IMR-90 (cell line): ENCODE measurements at regions not wholly inside any gene's neighbourhood (a gene's known extent, or its start where the extent isn't known, plus 50 kb on each side); places are given as distances from the start of the nearest gene placed in this dataset.

Experiments
- ATAC-seq: fragments of 200-7000 bp; cut with Tn5 transposase; 2 replicates; pipeline ENCODE4 v1.9.1; 2020; ENCODE audit warnings: low read depth, mild to moderate bottlenecking, moderate library complexity
- BruUV-seq: library from RNA; stranded (reverse); fragments of 400-500 nt; replicated peaks from 2 replicates; lab custom pipeline; 2021; lab: Mats Ljungman, UMichigan
- CTCF ChIA-PET: fragments of 300-600 bp; formaldehyde crosslinking; extraction: SDS; loops from one replicate; lab custom pipeline; 2021; ENCODE audit warnings: antibody characterized with exemption; lab: Yijun Ruan, JAX
- POLR2A ChIA-PET: fragments of 300-600 bp; sonication (Branson Sonifier 250); formaldehyde crosslinking; loops from one replicate; lab custom pipeline; 2022; ENCODE audit warnings: antibody characterized with exemption; ENCODE audit not compliant: unreplicated experiment; lab: Charles Lee
- DNase-seq: peaks from one replicate; pipeline ENCODE4 v3.0.0; 2013
- H2AFZ ChIP-seq: replicated peaks from 2 replicates; pipeline ENCODE3; 2013; ENCODE audit warnings: low read length, mild to moderate bottlenecking; ENCODE audit not compliant: poor library complexity
- H2AK5ac ChIP-seq: 2 replicates; pipeline ENCODE4 v1.6.1; 2013; ENCODE audit warnings: low read depth, low read length, inconsistent platforms
- H2AK9ac ChIP-seq: replicated peaks from 2 replicates; pipeline ENCODE3; 2013; ENCODE audit warnings: mild to moderate bottlenecking, low read depth, low read length, moderate library complexity; ENCODE audit not compliant: poor library complexity
- H2BK120ac ChIP-seq: 2 replicates; pipeline ENCODE4 v1.6.1; 2013; ENCODE audit warnings: low read depth, low read length, inconsistent platforms
- H2BK15ac ChIP-seq: 3 replicates; pipeline ENCODE4 v1.6.1; 2013; ENCODE audit warnings: low read depth, low read length, inconsistent platforms
- H2BK20ac ChIP-seq: 2 replicates; pipeline ENCODE4 v1.6.1; 2013; ENCODE audit warnings: low read depth, mild to moderate bottlenecking, inconsistent platforms, low read length, moderate library complexity
- H2BK5ac ChIP-seq: 2 replicates; pipeline ENCODE4 v1.6.1; 2013; ENCODE audit warnings: mild to moderate bottlenecking, low read depth, low read length, inconsistent platforms; ENCODE audit not compliant: poor library complexity, severe bottlenecking
- H3K14ac ChIP-seq: replicated peaks from 2 replicates; pipeline ENCODE4 v1.6.1; 2013; ENCODE audit warnings: low read depth, low read length, inconsistent platforms
- H3K18ac ChIP-seq: 2 replicates; pipeline ENCODE4 v1.6.1; 2013; ENCODE audit warnings: low read depth, low read length, control low read depth
- H3K23ac ChIP-seq: 2 replicates; pipeline ENCODE4 v1.6.1; 2013; ENCODE audit warnings: low read depth, low read length, inconsistent platforms
- H3K27ac ChIP-seq: 2 replicates; pipeline ENCODE4 v1.5.1; 2013; ENCODE audit warnings: mild to moderate bottlenecking, control low read depth, low read length; ENCODE audit not compliant: insufficient read depth
- H3K27me3 ChIP-seq: 2 replicates; pipeline ENCODE4 v1.6.1; 2013; ENCODE audit warnings: low read length; ENCODE audit not compliant: control insufficient read depth, insufficient read depth
- H3K36me3 ChIP-seq: 2 replicates; pipeline ENCODE4 v1.6.1; 2013; ENCODE audit warnings: low read length, mixed read lengths; ENCODE audit not compliant: control insufficient read depth, insufficient read depth
- H3K4ac ChIP-seq: 2 replicates; pipeline ENCODE4 v1.6.1; 2013; ENCODE audit warnings: low read depth, low read length, inconsistent platforms
- H3K4me1 ChIP-seq: 2 replicates; pipeline ENCODE4 v1.6.1; 2013; ENCODE audit warnings: low read length, mixed read lengths; ENCODE audit not compliant: control insufficient read depth, insufficient read depth
- H3K4me2 ChIP-seq: 2 replicates; pipeline ENCODE4 v1.6.1; 2013; ENCODE audit warnings: low read depth, mild to moderate bottlenecking, control low read depth, low read length, moderate library complexity
- H3K4me3 ChIP-seq: 2 replicates; pipeline ENCODE4 v1.5.1; 2013; ENCODE audit warnings: low read depth, mild to moderate bottlenecking, control low read depth, low read length, moderate library complexity; ENCODE audit not compliant: insufficient read depth
- H3K56ac ChIP-seq: 2 replicates; pipeline ENCODE4 v1.6.1; 2013; ENCODE audit warnings: low read length, inconsistent platforms; ENCODE audit not compliant: insufficient read depth; ENCODE audit errors: extremely low read depth
- H3K79me1 ChIP-seq, 2 experiments: 2 replicates each; pipeline ENCODE4 v1.6.1; 2013; ENCODE audit warnings: low read length in 2 of 2, inconsistent platforms in 1 of 2, low read depth in 1 of 2
- H3K9ac ChIP-seq: 2 replicates; pipeline ENCODE4 v1.6.1; 2013; ENCODE audit warnings: low read depth, low read length, control low read depth
- H3K9me1 ChIP-seq: 2 replicates; pipeline ENCODE4 v1.6.1; 2013; ENCODE audit warnings: low read length, inconsistent platforms; ENCODE audit not compliant: insufficient read depth
- H3K9me3 ChIP-seq: 2 replicates; pipeline ENCODE4 v1.6.1; 2013; ENCODE audit warnings: low read length; ENCODE audit not compliant: control insufficient read depth, insufficient read depth
- H4K20me1 ChIP-seq: 2 replicates; pipeline ENCODE4 v1.6.1; 2013; ENCODE audit warnings: low read length, inconsistent platforms; ENCODE audit not compliant: insufficient read depth
- H4K5ac ChIP-seq: 2 replicates; pipeline ENCODE4 v1.6.1; 2013; ENCODE audit warnings: mild to moderate bottlenecking, low read depth, low read length, control low read depth
- H4K8ac ChIP-seq, 2 experiments: 2 replicates each; pipeline ENCODE4 v1.6.1; 2013; ENCODE audit warnings: low read depth in 2 of 2, low read length in 2 of 2, control low read depth in 1 of 2, inconsistent platforms in 1 of 2
- H4K91ac ChIP-seq: 2 replicates; pipeline ENCODE4 v1.6.1; 2013; ENCODE audit warnings: low read depth, low read length, inconsistent platforms; ENCODE audit not compliant: insufficient read depth
- BHLHE40 ChIP-seq: fragments of 150-350 bp; IDR thresholded peaks from 2 replicates; pipeline ENCODE4 v1.6.1; 2016; ENCODE audit warnings: mild to moderate bottlenecking, low read depth, low read length
- CEBPB ChIP-seq: IDR thresholded peaks from 2 replicates; pipeline ENCODE4 v1.6.1; 2012; ENCODE audit warnings: low read depth, low read length, improper control_type of control experiment
- CHD1 ChIP-seq: IDR thresholded peaks from 2 replicates; pipeline ENCODE4 v1.6.1; 2012; ENCODE audit warnings: low read depth, low read length, improper control_type of control experiment
- FOS ChIP-seq: fragments of 150-350 bp; IDR thresholded peaks from 2 replicates; pipeline ENCODE4 v1.6.1; 2016; ENCODE audit warnings: low read depth, low read length
- MAFK ChIP-seq: IDR thresholded peaks from 2 replicates; pipeline ENCODE4 v1.6.1; 2012; ENCODE audit warnings: low read depth, low read length, improper control_type of control experiment
- MAZ ChIP-seq: IDR thresholded peaks from 2 replicates; pipeline ENCODE4 v1.6.1; 2012; ENCODE audit warnings: low read depth, mild to moderate bottlenecking, low read length, improper control_type of control experiment, moderate library complexity, borderline replicate concordance
- MXI1 ChIP-seq: IDR thresholded peaks from 2 replicates; pipeline ENCODE4 v1.6.1; 2012; ENCODE audit warnings: low read depth, mild to moderate bottlenecking, low read length, moderate library complexity, borderline replicate concordance
- NFE2L2 ChIP-seq: fragments of 150-350 bp; IDR thresholded peaks from 2 replicates; pipeline ENCODE4 v1.6.1; 2016; ENCODE audit warnings: low read depth, mild to moderate bottlenecking, low read length
- POLR2A ChIP-seq: IDR thresholded peaks from 2 replicates; pipeline ENCODE4 v1.6.1; 2012; ENCODE audit warnings: mild to moderate bottlenecking, low read depth, low read length
- RAD21 ChIP-seq: IDR thresholded peaks from 2 replicates; pipeline ENCODE4 v1.6.1; 2012; ENCODE audit warnings: low read length, improper control_type of control experiment
- RCOR1 ChIP-seq: IDR thresholded peaks from 2 replicates; pipeline ENCODE4 v1.6.1; 2012; ENCODE audit warnings: mild to moderate bottlenecking, low read length, improper control_type of control experiment; ENCODE audit not compliant: insufficient replicate concordance
- RFX5 ChIP-seq: IDR thresholded peaks from 2 replicates; pipeline ENCODE4 v1.8.0; 2012; ENCODE audit warnings: low read depth, mild to moderate bottlenecking, low read length, moderate library complexity
- SMC3 ChIP-seq: fragments of 150-350 bp; IDR thresholded peaks from 2 replicates; pipeline ENCODE4 v1.6.1; 2016; ENCODE audit warnings: low read depth, mild to moderate bottlenecking, antibody characterized with exemption, low read length, moderate library complexity
- dilution Hi-C: fragments of 300-500 bp; cut with HindIII; formaldehyde crosslinking; loops from one replicate; pipeline ENCODE4 v1.14.3; 2018; ENCODE audit warnings: low sequenced_read_pairs; ENCODE audit not compliant: unreplicated experiment
- in situ Hi-C: fragments of 300-500 bp; cut with MboI; formaldehyde crosslinking; loops from 3 replicates; pipeline ENCODE4 v1.14.3; 2019; ENCODE audit warnings: low sequenced_read_pairs, inconsistent platforms, mixed read lengths
- intact Hi-C: fragments of 100-400 bp; cut with micrococcal nuclease; formaldehyde crosslinking; loops from 2 replicates; pipeline ENCODE4 v1.10.0; 2022
- TF ChIP-seq, protein P1 (sequence below): fragments of 150-350 bp; IDR thresholded peaks from 2 replicates; pipeline ENCODE4 v1.6.1; 2016; ENCODE audit warnings: low read depth, mild to moderate bottlenecking, low read length, moderate library complexity, borderline replicate concordance
- TF ChIP-seq, protein P2 (sequence below): conservative IDR thresholded peaks from 2 replicates; pipeline ENCODE4 v1.5.1; 2012; ENCODE audit warnings: mild to moderate bottlenecking, low read depth, low read length, improper control_type of control experiment
- TF ChIP-seq, protein P3 (sequence below): fragments of 150-350 bp; IDR thresholded peaks from 2 replicates; pipeline ENCODE4 v1.6.1; 2017; ENCODE audit warnings: mild to moderate bottlenecking, antibody characterized with exemption, low read length, low read depth

DNA sequence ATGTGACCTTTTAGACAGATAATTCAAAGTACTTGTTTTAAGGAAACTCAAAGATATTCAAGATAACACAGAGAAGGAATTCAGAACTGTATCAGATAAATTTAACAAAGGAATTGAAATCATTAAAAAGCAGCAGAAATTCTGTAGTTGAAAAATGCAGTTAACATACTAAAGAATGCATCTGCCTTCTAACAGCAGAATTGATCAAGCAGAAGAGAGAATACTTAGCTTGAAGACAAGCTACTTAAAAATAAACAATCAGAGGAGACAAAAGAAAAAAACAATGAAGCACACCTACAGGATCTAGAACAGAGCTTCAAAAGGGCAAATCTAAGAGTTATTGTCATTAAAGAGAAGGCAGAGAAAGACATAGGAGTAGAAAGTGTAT is 123.0 kb upstream of the TET2 start:
- DNase-seq: no peak
- ChIA-PET POLR2A (no interaction called here), CTCF (no interaction called here)
- H3K27ac ChIP-seq: no peak overlapping the region
- no peak overlapping the region for H4K8ac ChIP-seq
- no peak for TF ChIP-seq FOS
- no peak for TF ChIP-seq MAFK
- no peak for TF ChIP-seq RFX5
- no peak for TF ChIP-seq RAD21
- TF ChIP-seq MAZ: no peak
- TF ChIP-seq CHD1: no peak
- TF ChIP-seq CEBPB: no peak
- TF ChIP-seq POLR2A: no peak
- no peak for TF ChIP-seq MXI1
- TF ChIP-seq BHLHE40: no peak
- TF ChIP-seq RCOR1: no peak
- TF ChIP-seq, protein P1, sequence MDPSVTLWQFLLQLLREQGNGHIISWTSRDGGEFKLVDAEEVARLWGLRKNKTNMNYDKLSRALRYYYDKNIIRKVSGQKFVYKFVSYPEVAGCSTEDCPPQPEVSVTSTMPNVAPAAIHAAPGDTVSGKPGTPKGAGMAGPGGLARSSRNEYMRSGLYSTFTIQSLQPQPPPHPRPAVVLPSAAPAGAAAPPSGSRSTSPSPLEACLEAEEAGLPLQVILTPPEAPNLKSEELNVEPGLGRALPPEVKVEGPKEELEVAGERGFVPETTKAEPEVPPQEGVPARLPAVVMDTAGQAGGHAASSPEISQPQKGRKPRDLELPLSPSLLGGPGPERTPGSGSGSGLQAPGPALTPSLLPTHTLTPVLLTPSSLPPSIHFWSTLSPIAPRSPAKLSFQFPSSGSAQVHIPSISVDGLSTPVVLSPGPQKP: no peak
- TF ChIP-seq, protein P2, sequence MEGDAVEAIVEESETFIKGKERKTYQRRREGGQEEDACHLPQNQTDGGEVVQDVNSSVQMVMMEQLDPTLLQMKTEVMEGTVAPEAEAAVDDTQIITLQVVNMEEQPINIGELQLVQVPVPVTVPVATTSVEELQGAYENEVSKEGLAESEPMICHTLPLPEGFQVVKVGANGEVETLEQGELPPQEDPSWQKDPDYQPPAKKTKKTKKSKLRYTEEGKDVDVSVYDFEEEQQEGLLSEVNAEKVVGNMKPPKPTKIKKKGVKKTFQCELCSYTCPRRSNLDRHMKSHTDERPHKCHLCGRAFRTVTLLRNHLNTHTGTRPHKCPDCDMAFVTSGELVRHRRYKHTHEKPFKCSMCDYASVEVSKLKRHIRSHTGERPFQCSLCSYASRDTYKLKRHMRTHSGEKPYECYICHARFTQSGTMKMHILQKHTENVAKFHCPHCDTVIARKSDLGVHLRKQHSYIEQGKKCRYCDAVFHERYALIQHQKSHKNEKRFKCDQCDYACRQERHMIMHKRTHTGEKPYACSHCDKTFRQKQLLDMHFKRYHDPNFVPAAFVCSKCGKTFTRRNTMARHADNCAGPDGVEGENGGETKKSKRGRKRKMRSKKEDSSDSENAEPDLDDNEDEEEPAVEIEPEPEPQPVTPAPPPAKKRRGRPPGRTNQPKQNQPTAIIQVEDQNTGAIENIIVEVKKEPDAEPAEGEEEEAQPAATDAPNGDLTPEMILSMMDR: no peak
- TF ChIP-seq, protein P3, sequence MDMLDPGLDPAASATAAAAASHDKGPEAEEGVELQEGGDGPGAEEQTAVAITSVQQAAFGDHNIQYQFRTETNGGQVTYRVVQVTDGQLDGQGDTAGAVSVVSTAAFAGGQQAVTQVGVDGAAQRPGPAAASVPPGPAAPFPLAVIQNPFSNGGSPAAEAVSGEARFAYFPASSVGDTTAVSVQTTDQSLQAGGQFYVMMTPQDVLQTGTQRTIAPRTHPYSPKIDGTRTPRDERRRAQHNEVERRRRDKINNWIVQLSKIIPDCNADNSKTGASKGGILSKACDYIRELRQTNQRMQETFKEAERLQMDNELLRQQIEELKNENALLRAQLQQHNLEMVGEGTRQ: no peak
- no peak for TF ChIP-seq SMC3
- TF ChIP-seq NFE2L2: no peak
- H3K23ac ChIP-seq: no peak overlapping the region
- no peak overlapping the region for H3K4me3 ChIP-seq
- H3K79me1 ChIP-seq: no peaks in the 10 kb centered on the region
- H3K14ac ChIP-seq: no peak overlapping the region
- H2AK5ac ChIP-seq: no peak overlapping the region
- H4K5ac ChIP-seq: no peak overlapping the region
- H2BK120ac ChIP-seq: no peak overlapping the region
- H2BK5ac ChIP-seq: no peak overlapping the region
- H3K18ac ChIP-seq: no peak overlapping the region
- no peaks in the 10 kb centered on the region for H3K9me1 ChIP-seq
- H3K4me2 ChIP-seq: no peak overlapping the region
- ATAC-seq: no peak
- H4K20me1 ChIP-seq: no peaks in the 10 kb centered on the region
- H3K4me1 ChIP-seq: no peaks in the 10 kb centered on the region
- in situ Hi-C loops (no loop called here), dilution Hi-C loops (no loop called here), intact Hi-C loops (no loop called here)
- no peaks in the 10 kb centered on the region for H3K9me3 ChIP-seq
- H4K91ac ChIP-seq: no peak overlapping the region
- no peaks in the 10 kb centered on the region for H3K36me3 ChIP-seq
- H2AK9ac ChIP-seq: no peak overlapping the region
- H3K27me3 ChIP-seq: no peaks in the 10 kb centered on the region
- no peak overlapping the region for H2BK20ac ChIP-seq
- H3K4ac ChIP-seq: no peak overlapping the region
- no peak overlapping the region for H3K56ac ChIP-seq
- H2BK15ac ChIP-seq: no peak overlapping the region
- no peak overlapping the region for H2AFZ ChIP-seq
- no peak overlapping the region for H3K9ac ChIP-seq
- BruUV-seq: no TSS peak
